HG03097 (cell line): ENCODE measurements at regions not wholly inside any gene's neighbourhood (a gene's known extent, or its start where the extent isn't known, plus 50 kb on each side); places are given as distances from the start of the nearest gene placed in this dataset.
"Not testable (repeated sequence)": the region's sequence is repeated elsewhere in the genome, so short reads cannot be mapped to it uniquely, and the experiment has no call there.

ENCODE experiments used
- ATAC-seq: cut with Tn5 transposase; IDR thresholded peaks from one replicate; pipeline ENCODE4 v1.9.1; 2021; ENCODE audit not compliant: unreplicated experiment, low FRiP score

DNA sequence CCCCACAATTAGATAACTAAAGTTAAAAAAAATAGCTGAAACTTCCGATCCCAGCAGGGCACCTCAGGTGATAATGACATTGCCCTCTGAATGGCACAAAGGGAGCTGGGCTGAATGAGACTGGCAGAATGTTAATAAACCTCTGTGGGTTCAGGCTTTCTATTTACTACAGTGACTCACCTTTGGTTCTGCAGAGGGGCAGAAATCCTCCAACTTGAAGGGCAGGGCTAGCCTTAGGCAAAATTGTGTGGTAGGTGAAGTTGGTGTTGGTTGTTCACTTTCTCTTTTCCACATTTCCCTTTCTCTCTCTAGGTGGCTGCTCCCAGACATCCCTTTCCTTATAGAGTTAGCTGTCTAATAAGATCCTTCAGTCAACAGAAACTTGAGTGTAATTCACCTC lies 625.2 kb downstream of the EPM2A start:
- no peak for ATAC-seq

DNA sequence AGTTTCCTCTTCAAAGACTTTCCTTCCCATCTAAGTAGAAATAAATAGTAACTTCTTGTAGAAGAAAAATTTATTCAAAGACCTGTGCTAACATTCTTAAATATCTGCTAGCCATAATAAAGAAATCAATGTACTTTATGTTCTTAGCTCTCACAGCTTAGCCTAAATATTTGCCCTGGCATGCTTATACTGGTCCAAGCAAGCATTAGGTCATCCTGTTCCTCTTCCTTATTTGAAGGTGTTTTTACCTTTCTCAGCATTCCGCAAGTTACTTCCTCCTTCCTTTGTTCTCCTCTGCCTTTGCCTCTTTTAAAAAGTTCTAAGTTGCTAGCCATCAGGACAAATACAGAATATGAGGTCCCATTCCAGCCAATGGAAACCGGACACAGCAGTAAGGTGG lies 623.9 kb downstream of the EPM2A start:
- not testable (repeated sequence) for ATAC-seq

DNA sequence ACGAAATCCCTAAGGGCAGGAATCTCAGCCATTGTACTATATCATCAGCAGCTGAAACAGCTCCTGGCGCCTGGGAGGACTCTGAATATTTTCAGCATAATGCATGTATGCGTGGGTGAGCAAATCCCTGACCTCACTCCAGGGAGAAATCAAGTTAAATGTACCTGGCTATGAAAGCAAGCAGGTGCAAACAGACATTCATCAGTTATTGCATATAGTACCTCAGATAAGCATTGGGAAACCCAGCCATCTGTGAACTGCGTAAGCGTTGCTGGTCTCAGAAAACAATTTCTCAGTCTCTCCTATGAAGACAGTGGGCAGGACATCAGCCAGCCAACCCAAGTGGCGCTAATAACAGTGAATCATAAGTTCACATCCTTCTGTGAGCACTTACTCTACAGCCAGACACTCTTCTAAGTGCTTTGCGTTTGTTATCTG lies 622.6 kb downstream of the EPM2A start:
- no peak for ATAC-seq

DNA sequence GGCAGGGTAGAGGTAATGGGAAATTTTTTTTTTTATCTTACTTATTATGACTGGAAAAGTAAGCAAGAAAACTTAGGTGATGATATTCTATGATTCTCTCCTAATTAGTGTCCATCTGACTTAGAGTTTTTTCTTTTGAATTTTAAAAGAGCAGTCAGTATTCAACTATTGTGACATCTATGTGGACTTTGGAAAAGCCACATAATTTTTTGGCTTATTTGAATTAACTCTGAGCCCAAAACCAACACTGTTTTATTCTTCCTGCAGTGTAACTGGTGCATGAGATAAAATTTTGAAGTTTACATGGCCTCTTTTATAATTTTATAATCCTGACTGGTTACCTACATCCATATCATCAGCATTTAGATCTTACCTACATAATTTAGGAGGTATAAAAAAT lies 619.7 kb downstream of the EPM2A start:
- no peak for ATAC-seq

DNA sequence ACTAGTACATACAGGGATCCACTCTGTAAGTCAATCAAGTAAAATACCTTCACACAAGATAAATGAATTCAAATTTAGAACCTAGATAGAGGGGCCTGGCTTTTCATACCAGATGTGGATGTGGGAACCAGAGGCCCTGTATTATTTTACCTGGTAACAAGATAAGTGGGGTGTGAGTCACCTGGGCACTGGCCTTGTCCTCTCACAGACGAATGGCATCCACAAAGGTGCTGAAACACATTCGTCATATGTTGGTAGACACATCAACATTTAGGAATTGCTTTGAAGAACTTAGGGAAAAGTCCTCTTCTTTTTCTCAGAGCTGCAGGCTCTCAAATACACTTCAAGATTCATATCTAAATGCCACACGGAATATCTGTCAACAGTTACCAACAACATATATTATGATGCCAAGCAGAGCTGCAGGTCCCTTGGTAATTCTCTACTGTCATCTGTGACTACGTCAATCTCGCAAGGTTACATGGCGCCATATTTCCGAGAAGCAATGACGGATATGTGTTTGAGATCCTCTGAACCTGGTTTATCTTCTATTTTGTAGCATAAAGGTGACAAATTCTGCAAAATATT lies 618.6 kb downstream of the EPM2A start:
- no peak for ATAC-seq

DNA sequence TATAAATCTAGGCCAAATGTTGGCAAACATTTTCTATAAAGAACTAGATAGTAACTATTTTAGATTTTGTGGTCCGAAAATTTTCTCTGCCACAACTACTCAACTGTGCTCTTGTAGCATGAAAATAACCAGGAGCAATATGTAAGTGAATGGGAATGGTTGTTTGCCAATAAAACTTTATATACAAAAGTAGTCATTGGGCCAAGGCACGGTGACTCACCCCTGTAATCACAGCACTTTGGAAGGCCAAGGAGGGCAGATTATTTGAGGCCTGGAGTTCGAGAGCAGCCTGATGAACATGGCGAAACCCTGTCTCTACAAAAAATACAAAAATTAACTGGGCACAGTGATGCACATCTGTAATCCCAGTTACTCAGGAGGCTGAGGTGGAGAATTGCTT lies 617.1 kb downstream of the EPM2A start:
- no peak for ATAC-seq

DNA sequence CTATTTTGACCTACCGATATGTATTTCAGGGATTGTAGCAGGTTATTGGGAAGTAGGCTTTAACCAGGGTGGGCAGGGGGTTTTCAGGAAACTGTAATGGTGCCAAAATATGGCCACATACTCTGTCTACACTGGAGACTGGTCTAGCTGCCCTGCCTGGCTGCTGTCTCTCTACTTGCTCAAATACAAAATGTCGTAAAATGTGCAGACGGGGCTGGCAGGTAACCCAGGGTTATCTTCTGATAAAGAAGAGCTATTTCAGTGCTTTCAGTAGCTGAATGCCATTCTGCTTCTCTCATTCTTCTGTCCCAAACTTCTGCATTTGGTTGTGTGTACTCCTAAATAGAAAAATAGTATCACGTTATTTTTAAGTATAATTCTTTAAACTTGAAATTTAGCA lies 616.2 kb downstream of the EPM2A start:
- ATAC-seq, result no peak

DNA sequence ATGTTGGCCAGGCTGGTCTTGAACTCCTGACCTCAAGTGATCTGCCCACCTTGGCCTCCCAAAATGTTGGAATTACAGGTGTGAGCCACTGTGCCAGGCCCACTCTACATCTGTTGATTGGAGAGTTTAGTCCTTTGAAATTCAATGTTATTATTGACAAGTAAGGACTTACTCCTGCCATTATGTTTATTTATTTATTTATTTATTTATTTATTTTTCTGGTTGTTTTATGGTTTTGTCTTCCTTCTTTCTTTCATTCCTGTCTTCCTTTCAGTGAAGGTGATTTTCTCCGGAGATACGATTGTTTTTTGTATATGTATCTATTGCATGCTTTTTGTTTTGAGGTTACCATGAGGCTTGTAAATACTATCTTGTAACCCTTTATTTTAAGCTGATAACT lies 602.6 kb downstream of the EPM2A start:
- ATAC-seq, result no peak

DNA sequence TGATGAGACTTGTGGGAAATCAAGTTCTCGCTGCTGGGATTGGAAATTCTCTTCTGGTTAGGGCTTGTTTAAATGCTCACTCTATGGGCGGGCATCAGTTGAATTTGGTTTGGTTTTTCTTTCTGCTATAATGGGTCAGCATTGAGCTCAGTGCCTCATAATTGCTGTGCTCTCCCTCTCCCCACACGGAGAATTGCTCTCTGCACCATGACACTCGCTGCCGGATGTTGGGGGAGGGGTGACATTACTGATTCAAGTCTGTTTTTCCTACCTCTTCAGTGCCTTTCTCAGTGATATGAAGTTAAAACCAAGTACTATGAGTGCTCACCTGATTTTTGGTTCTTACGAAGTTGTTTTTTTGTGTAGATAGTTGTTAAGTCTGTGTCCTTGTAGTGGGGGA lies 599.6 kb downstream of the EPM2A start:
- no peak for ATAC-seq

DNA sequence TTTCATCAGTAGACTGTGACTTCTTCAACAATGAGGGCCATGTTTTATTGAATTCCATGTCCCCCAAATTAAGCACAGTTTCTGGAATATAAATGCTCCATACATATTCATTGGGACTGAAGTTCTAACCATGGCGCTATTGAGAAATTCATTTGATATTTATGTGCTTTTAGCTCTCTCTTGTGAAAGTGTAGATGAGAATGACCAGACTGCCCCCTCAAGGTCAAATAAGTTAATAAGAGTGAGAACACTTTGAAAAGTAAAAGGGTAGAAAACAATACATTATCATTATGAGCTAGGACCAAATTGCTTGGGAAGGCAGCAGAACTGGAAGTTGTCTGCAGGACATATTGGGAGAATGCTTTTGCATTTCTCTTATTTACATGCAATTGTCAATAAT lies 597.9 kb downstream of the EPM2A start:
- ATAC-seq, result no peak

DNA sequence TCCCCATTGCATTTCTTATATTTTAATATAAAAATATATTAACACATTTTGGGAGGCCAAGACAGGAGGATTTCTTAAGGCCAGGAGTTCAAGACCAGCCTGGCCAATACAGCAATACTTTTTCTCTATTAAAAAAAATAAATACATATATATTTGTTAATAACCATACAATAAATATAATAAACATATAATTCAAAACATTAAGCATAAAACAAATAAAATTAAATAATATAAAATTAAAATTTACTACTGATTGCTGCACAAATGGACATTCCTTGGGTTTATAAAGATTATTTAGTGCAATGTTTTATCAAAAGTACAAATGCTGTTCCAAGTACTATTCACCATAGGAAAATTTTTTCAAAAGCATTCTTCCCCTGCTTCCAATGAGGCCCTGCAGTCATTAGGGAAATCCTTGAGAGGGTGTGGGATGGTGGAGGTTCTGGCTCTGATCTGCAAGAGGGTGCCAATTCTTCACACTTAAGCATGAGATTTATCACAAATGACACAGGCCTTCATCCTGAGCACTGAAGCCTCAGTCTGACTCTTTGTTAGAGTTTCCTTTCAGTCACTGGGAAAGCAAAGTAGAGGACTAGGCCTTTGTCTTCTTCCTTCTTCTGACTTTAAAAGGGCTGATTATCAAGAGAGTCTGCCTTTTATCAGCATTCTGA lies 596.7 kb downstream of the EPM2A start:
- ATAC-seq, result no peak

DNA sequence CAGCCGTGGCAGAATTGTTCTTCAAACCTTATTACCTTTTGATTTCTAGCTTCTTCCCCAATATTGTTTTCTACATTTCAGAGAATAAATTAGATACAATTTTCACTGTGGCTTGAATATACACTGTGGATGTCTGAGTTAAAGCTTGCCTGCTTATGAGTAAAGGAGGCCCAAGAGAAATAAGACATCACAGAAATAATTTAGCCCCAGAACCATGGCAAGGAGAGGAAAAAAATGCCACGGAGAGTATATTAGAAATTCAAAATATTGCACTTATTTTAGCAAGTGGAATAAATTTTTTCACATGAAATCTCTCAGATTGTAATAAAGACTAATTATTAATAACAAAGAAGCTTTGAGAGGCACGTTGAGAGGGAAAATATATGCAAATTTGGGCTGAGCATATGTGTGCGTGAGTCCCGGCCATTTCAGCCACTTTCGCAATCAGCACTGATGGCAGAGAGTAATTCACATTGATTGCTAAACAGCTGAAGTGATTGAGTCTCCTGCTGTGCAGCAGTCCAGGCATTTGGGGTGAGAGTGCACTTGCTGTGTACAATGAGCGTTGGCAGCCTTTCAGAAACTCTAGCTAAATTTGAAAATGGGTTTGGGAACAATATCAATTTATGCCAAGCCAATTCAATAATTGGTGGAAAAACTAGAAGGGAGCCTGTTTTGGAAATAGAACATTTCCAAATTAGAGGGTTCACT lies 596.0 kb downstream of the EPM2A start:
- ATAC-seq, result no peak

DNA sequence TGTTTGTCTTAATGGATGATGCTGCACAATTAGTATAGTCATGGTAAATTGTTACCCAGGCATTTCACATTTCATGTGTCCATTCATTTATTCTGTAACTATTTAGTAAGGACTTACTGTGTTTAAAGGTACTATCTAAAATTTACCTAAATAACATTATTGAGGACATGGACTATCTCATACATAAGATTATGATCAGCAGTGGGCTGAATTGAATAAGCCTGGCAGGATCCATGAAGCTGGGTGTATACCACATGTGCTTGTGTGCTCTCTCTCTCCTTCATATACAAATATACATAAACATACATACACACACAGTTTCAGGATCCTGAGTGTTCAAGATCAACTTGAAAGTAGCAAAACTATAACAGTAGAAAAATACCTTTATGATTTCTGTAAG lies 595.4 kb downstream of the EPM2A start:
- ATAC-seq, result no peak

DNA sequence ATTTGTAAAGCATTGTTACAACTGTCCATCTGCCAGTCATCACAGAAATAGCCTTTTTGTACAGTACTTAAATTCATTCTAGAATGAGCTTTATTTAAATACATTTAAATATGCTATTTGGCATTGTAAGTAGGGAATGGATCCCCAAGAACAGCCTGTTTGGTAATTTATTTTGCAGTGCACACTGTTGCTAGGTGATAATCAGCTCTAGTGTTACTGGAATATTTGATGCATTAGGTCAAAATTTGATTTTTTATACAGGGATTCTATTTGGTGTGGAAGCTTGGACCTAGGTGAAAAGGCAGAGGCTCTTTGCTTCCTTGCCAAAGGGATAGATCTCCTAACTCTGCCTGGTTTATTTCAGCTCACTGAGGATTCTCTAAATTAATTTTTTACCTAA lies 593.7 kb downstream of the EPM2A start:
- no peak for ATAC-seq

DNA sequence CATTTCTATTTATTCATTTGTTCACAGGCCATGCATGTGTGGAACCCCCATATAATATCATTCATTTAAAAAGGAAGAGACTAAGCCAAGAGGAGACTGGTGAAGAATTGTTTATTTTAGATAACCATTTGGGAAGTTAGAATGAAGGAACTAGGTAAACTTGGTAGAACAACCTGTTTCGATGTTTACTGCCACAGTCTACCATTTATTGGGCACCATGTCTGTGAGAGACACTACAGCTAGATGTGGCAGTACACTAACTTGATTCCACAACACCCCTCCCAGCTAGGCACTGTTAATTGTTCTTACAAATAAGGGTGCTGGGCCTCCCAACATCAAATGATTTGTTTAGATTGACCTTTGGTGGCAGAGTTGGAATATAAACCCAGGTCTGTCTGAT lies 592.4 kb downstream of the EPM2A start:
- ATAC-seq, result no peak

DNA sequence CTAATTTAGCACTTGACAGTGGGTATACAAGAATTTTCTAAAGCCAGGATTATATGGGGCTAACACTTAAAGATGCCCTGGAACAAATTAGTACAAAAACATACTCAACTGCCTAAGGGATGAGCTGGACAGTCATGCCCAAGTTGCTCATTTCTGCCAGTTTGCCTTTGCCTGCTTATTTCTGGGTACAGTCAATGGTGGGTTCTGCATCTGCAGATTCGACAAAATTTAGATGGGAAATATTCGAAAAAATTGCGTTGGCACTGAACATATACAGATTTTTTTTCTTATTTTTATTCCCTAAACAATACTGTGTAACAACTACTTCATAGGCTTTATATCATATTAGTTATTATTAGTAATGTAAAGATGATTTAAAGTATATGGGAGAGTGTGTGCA lies 591.9 kb downstream of the EPM2A start:
- ATAC-seq, result no peak

DNA sequence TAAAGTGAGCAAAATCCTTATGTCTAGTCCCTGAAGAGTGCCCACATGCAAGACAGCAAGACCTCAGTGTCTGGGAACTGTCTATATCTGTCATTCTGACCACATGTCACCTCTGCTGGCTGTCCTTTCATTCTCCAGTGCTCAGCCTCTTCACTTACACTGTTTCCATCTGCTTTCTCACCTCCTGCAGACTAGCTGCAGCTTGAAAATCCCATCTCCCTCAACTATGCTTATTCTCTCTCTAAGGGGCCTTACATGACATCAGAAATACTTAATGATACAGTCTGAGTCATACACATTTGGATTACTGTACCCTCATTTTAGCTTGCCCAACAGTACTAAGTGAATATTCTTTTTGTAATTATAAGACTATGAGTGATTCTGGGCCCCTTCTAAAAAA lies 587.8 kb downstream of the EPM2A start:
- ATAC-seq, result no peak

DNA sequence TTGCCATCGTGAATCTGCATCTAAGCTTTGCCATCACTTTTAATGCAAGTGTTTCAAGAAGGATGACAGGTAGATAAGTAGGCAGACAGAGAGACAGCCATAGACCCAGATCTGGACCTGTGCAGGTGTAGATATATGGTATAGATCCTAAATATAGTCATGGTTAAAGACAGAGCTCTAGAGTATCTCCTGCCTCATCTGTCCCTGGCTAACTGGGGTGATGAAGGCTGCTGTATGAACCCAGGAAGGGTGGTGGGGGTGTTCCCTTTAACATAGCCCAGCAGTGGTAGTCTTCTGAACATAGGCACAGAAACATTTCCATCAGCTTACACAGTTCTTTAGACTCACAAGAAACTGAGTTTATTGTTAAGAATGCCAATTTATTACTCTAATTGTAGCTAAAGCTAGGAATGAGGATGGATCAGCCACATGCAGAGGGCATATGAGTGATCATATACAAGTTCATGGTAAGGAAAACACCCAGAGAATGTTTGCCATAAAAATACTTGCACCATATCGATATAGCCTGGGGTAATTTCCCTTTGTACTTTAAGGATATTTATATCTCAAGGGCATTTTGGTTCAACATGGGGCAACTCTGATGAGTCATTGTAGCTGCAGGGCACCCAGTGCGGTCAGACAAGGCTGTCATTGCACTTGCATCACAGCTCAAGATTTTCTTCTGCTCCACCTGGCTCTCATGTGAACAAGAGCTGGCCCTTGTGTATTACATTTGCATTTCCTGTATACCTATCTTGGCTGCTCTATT lies 587.2 kb downstream of the EPM2A start:
- ATAC-seq, result no peak

DNA sequence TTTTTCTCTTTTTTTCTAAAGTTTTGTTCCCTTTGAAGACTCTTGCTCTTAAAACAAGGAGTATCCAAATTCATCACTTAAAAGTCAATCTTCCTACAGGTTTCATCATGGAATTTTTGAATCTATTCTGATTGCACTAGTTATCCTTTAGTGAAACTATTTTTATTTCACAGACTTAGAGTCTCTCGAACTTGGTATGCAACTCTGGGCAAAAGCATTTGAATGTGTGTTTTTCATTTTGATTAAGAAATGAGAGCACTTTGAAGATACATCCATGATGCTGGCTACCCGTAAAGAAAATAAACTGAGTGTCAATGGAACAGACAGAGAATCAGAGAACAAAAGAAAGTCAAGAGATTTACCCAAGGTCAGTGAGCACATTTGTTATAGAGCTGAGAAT lies 586.5 kb downstream of the EPM2A start:
- ATAC-seq, result no peak

DNA sequence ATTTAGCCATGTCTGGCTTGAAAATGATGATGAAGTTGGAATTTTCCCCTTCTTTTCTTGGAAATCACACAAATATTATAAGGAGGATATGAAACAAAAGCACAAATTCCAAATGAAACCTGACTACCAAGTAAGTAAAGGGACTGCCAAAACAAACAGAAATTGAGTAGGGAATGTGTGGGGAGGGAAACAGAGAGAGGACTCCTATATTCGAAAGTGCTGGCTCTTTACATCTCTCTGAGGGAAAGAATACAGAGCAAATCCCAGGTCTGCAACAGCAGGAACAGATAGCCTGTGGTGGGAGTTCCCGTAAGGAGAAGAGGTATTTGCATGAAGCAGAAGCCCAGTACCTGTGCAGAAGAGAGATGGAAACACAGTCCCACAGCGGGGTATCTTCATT lies 583.7 kb downstream of the EPM2A start:
- ATAC-seq, result no peak

DNA sequence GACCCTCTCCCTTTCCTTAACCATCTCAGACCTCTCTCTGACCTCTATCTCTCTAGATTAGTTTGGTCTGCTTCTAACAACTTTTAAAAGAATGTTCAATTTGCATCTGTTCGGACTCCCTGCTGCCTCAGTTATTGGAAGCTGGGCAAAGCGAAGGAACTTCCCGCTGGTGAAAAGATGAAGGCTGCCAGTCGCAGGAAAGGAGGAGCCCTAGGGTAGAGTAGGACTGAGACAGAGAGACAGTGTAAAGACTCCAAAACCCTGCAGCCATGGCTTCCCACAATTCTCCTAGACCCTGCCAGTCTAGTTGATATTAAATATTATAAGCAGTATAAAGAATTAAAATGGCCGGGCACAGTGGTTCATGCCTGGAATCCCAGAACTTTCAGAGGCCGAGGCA lies 581.8 kb downstream of the EPM2A start:
- no peak for ATAC-seq
